Spleen (tissue), 7 donors: ENCODE measurements at regions not wholly inside any gene's neighbourhood (a gene's known extent, or its start where the extent isn't known, plus 50 kb on each side); places are given as distances from the start of the nearest gene placed in this dataset.

Experiments
- CTCF ChIP-seq, 11 experiments: fragments of 200-600 bp in 7 of 11; fragments of 450-650 bp in 4 of 11; sonication (generic) in 4 of 11; IDR thresholded peaks in 8 of 11; conservative IDR thresholded peaks in 3 of 11; 1 replicate in 7 of 11; 2 replicates in 4 of 11; pipeline versions ENCODE4 v1.4.0 to v1.8.0; 2016 to 2021; ENCODE audit warnings: antibody characterized with exemption in 11 of 11, inconsistent platforms in 4 of 11, mild to moderate bottlenecking in 1 of 11
- POLR2A ChIP-seq, 3 donors: fragments of 450-650 bp; IDR thresholded peaks; one replicate each; pipeline ENCODE4 v1.5.1; 2017; ENCODE audit warnings: antibody characterized with exemption in 3 of 3, mild to moderate bottlenecking in 1 of 3
- POLR2AphosphoS5 ChIP-seq, 3 donors: sonication (generic); formaldehyde crosslinking; IDR thresholded peaks; one replicate each; pipeline ENCODE4 v1.5.1; 2017; ENCODE audit warnings: antibody characterized with exemption in 3 of 3
- donor health status: DM: no; HTN: no; CAD: no; lungs with moderate emphysema.
- donor health status: DM: no; HTN: no; CAD: no.
- donor health status: DM: no; HTN: no; CAD: no.

GRCh38 chr5:88355490-88356050 is 86.9 kb upstream of the TMEM161B start:
- no peak for TF ChIP-seq CTCF (IDR thresholded peaks at IDR 0.05 in 8 of 11, conservative IDR thresholded peaks at IDR 0.05 in 3 of 11)
- TF ChIP-seq POLR2AphosphoS5 (IDR thresholded peaks at IDR 0.05), result no peak
- TF ChIP-seq POLR2A (IDR thresholded peaks at IDR 0.05), result no peak
